GM12872 (cell line): ENCODE measurements at regions not wholly inside any gene's neighbourhood (a gene's known extent, or its start where the extent isn't known, plus 50 kb on each side); places are given as distances from the start of the nearest gene placed in this dataset.

Source experiments
- CTCF ChIP-seq: IDR thresholded peaks from 3 replicates; pipeline ENCODE4 v1.5.1; 2011; ENCODE audit warnings: low read depth, mild to moderate bottlenecking, low read length, moderate library complexity; ENCODE audit not compliant: insufficient read depth

- no peak for TF ChIP-seq CTCF
Observed at GRCh38 chr5:21094619-21095018, 1106.6 kb upstream of the CDH18 start.

GRCh38 chr5:21087766-21088165, 1099.8 kb upstream of the CDH18 start:
- TF ChIP-seq CTCF = no peak

- TF ChIP-seq CTCF = no peak
Observed at GRCh38 chr5:21085791-21086190, 1097.8 kb upstream of the CDH18 start.

- no peak for TF ChIP-seq CTCF
Observed at GRCh38 chr5:21071986-21072385, 1084.0 kb upstream of the CDH18 start.

GRCh38 chr5:21071421-21071820, 1083.4 kb upstream of the CDH18 start:
- no peak for TF ChIP-seq CTCF

- no peak for TF ChIP-seq CTCF
Observed at GRCh38 chr5:21070858-21071257, 1082.9 kb upstream of the CDH18 start.

GRCh38 chr5:21067724-21068123, 1079.7 kb upstream of the CDH18 start:
- TF ChIP-seq CTCF = no peak

GRCh38 chr5:21063146-21063545, 1075.1 kb upstream of the CDH18 start:
- no peak for TF ChIP-seq CTCF
